ENCODE measurements at regions not wholly inside any gene's neighbourhood (a gene's known extent, or its start where the extent isn't known, plus 50 kb on each side); places are given as distances from the start of the nearest gene placed in this dataset.

DNA sequence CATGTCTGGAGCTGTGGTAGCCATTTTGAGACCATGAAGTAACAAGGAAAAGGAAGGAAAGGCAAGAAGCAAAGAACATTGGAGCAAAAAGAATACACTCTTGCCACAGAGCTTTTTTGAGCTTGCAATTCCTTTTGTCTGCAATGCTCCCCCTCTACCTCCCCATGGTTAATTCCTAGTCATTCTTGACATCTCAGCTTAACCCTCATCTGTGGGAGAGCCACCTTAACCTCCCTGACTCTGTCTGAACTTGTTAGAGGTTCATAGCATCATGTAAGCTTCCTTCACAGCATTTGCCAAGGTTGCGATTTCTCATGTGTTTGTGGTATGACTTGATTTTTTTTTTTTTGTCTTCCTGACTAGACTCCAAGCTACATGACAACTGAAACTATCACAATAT, 564.1 kb upstream of the PLXNA2 start:
- Mint-ChIP-seq H3K27ac (ENCODE audit: unreplicated experiment) (no peak overlapping the region), H3K4me3 (ENCODE audit: unreplicated experiment) (no peak overlapping the region)
- TF ChIP-seq, protein P1, sequence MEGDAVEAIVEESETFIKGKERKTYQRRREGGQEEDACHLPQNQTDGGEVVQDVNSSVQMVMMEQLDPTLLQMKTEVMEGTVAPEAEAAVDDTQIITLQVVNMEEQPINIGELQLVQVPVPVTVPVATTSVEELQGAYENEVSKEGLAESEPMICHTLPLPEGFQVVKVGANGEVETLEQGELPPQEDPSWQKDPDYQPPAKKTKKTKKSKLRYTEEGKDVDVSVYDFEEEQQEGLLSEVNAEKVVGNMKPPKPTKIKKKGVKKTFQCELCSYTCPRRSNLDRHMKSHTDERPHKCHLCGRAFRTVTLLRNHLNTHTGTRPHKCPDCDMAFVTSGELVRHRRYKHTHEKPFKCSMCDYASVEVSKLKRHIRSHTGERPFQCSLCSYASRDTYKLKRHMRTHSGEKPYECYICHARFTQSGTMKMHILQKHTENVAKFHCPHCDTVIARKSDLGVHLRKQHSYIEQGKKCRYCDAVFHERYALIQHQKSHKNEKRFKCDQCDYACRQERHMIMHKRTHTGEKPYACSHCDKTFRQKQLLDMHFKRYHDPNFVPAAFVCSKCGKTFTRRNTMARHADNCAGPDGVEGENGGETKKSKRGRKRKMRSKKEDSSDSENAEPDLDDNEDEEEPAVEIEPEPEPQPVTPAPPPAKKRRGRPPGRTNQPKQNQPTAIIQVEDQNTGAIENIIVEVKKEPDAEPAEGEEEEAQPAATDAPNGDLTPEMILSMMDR (IDR thresholded peaks at IDR 0.05; ENCODE audit: partially characterized antibody, unreplicated experiment), result no peak

DNA sequence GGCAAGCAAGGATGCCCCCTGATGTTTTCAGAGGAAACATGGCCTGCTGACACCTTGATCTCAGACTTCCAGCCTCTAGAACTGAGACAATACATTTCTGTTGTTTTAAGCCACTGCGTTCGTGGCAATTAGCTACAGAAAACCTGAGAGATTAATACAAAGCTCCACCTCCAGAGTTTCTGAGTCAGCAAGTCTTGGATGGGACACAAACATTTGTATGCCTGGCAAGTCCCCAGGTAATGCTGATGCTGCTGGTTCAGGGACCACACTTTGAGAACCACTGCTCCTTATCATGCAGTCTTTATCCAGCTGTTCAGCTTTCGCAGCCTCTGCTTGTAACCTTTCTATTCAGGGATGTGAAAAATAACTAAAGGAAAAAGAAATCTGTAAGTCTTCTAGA, 565.7 kb upstream of the PLXNA2 start:
- Mint-ChIP-seq H3K4me3 (ENCODE audit: unreplicated experiment) (no peak overlapping the region), H3K4me1 (ENCODE audit: low read depth, unreplicated experiment) (no peaks in the 10 kb centered on the region), H3K27me3 (ENCODE audit: unreplicated experiment) (peaks cover 2% of the 10 kb centered on the region), H3K9me3 (ENCODE audit: unreplicated experiment) (peaks cover 2% of the 10 kb centered on the region), H3K27ac (ENCODE audit: unreplicated experiment) (no peak overlapping the region), H3K36me3 (ENCODE audit: unreplicated experiment) (peaks cover 8% of the 10 kb centered on the region)
- TF ChIP-seq, protein P1 (IDR thresholded peaks at IDR 0.05; ENCODE audit: partially characterized antibody, unreplicated experiment), result no peak
- DNase-seq, result no peak

More for the DNA sequence above, 564.1 kb upstream of the PLXNA2 start:
- H3K9me3 Mint-ChIP-seq (ENCODE audit: unreplicated experiment), result peaks cover 2% of the 10 kb centered on the region
- no peaks in the 10 kb centered on the region for H3K4me1 Mint-ChIP-seq (ENCODE audit: low read depth, unreplicated experiment)
- H3K27me3 Mint-ChIP-seq (ENCODE audit: unreplicated experiment), result peaks cover 2% of the 10 kb centered on the region
- DNase-seq, result no peak
- peaks cover 11% of the 10 kb centered on the region for H3K36me3 Mint-ChIP-seq (ENCODE audit: unreplicated experiment)

DNA sequence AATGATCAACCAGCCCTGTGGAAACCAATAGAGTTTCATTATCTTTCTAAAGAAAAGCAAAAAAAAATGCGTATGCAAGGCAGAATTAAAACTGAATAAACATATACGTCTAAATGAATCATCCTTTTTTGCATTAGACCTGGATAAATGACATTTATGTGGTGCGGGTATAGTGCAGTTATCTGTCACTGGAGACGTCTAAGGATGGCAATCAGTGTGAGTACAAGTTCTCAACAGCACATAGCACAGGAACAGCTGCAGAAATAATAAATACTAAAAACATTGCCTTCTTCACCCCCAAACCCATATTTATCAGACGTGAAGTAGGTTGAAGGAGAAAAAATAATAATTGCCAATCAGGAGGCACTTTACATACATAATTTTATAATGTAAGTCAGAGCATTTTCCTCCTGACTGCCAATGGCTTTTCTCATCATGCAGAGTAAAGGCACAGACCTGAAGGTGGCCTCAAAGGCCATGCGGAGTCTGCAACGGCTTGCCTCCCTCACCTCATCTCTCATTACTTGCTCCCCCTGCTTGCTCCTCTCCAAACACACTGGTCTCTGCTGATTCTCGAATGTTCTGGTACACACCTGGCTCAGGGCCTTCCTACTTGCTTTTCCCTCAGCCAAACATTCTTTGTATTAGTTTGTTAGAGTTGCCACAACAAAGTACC, 574.7 kb upstream of the PLXNA2 start:
- Mint-ChIP-seq H3K4me1 (ENCODE audit: low read depth, unreplicated experiment) (no peaks in the 10 kb centered on the region), H3K27ac (ENCODE audit: unreplicated experiment) (no peak overlapping the region), H3K27me3 (ENCODE audit: unreplicated experiment) (peaks cover 2% of the 10 kb centered on the region), H3K9me3 (ENCODE audit: unreplicated experiment) (no peaks in the 10 kb centered on the region), H3K4me3 (ENCODE audit: unreplicated experiment) (no peak overlapping the region), H3K36me3 (ENCODE audit: unreplicated experiment) (no peaks in the 10 kb centered on the region)
- TF ChIP-seq, protein P1 (IDR thresholded peaks at IDR 0.05; ENCODE audit: partially characterized antibody, unreplicated experiment), result no peak
- DNase-seq, result no peak

DNA sequence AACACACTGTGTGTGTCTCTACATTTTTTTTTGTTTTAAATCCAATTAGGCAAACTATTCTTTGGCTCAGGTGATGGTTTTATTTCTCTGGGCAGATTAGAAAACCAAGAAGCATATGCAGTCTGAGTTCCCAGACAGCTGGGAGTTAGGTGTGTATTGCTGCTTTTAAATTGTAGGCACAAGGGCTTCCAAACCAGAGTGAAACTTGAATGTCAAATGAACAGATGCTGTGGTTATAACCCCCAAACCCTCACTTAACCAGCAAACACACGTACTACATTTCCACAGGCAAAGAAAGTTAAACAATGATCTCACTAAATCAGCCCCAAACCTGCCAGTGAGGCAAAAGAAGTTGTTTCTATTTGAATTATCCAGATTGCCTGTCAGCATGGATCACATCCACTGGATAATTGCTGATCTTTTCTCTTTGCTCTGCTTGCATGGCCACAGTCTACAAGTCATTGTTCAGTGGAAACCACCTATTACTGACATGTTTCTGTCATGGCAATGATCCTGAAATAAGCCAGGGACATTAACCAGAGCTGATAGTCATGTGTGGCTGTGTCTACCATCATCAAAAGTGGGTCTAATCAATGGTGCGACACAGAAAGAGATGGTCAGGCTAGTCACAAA, 576.5 kb upstream of the PLXNA2 start:
- Mint-ChIP-seq H3K4me1 (ENCODE audit: low read depth, unreplicated experiment) (no peaks in the 10 kb centered on the region), H3K36me3 (ENCODE audit: unreplicated experiment) (no peaks in the 10 kb centered on the region), H3K27ac (ENCODE audit: unreplicated experiment) (no peak overlapping the region), H3K27me3 (ENCODE audit: unreplicated experiment) (peaks cover 2% of the 10 kb centered on the region), H3K4me3 (ENCODE audit: unreplicated experiment) (no peak overlapping the region), H3K9me3 (ENCODE audit: unreplicated experiment) (no peaks in the 10 kb centered on the region)
- TF ChIP-seq, protein P1 (IDR thresholded peaks at IDR 0.05; ENCODE audit: partially characterized antibody, unreplicated experiment), result no peak
- no peak for DNase-seq

DNA sequence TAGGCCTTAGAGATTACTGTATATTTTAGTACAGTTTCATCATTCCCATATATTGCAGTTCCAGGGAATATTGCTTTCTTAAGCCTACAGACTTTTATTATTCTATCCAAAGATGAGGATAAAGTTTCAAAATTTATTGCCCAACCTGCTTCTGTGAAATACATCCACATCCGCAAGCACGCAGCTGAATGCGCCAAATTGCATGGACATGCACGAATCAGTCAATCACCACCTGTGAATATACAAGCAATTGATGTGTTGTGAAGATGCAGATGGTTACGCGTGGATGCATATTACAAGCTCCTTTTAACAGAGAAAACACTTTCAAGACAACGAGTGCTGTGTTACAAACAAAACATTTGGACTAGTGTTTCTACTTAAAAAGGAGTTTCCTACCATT, 577.8 kb upstream of the PLXNA2 start:
- no peak overlapping the region for H3K27ac Mint-ChIP-seq (ENCODE audit: unreplicated experiment)
- H3K36me3 Mint-ChIP-seq (ENCODE audit: unreplicated experiment), result no peaks in the 10 kb centered on the region
- TF ChIP-seq, protein P1 (IDR thresholded peaks at IDR 0.05; ENCODE audit: partially characterized antibody, unreplicated experiment), result no peak
- no peak overlapping the region for H3K4me3 Mint-ChIP-seq (ENCODE audit: unreplicated experiment)
- H3K9me3 Mint-ChIP-seq (ENCODE audit: unreplicated experiment), result no peaks in the 10 kb centered on the region
- no peak for DNase-seq
- no peaks in the 10 kb centered on the region for H3K27me3 Mint-ChIP-seq (ENCODE audit: unreplicated experiment)
- H3K4me1 Mint-ChIP-seq (ENCODE audit: low read depth, unreplicated experiment), result no peaks in the 10 kb centered on the region
